Skeletal muscle tissue (tissue), 4 donors: ENCODE measurements at regions not wholly inside any gene's neighbourhood (a gene's known extent, or its start where the extent isn't known, plus 50 kb on each side); places are given as distances from the start of the nearest gene placed in this dataset. TPM values are rescaled to one million over a fixed set of nuclear protein-coding genes. Genes with fewer than 3 reads are reported as not detected.
A peak's percentile ranks its signal among the peaks of the same experiment; 100 is the strongest.

Experiments
- H3K27ac ChIP-seq: one replicate; pipeline ENCODE4 v1.7.0; 2013; ENCODE audit warnings: mild to moderate bottlenecking, low read depth, low read length, inconsistent platforms
- H3K27me3 ChIP-seq, 3 donors: one replicate each; pipeline ENCODE4 v1.7.0; 2013; ENCODE audit warnings: low read length in 3 of 3; ENCODE audit not compliant: control insufficient read depth in 3 of 3, insufficient read depth in 3 of 3
- H3K36me3 ChIP-seq, 3 donors: one replicate each; pipeline ENCODE4 v1.7.0; 2013; ENCODE audit warnings: low read length in 3 of 3; ENCODE audit not compliant: control insufficient read depth in 3 of 3, insufficient read depth in 3 of 3
- H3K4me1 ChIP-seq, 3 donors: one replicate each; pipeline ENCODE4 v1.7.0; 2013; ENCODE audit warnings: low read length in 3 of 3, mild to moderate bottlenecking in 3 of 3; ENCODE audit not compliant: control insufficient read depth in 3 of 3, insufficient read depth in 3 of 3
- H3K4me3 ChIP-seq, 3 donors: one replicate each; pipeline ENCODE4 v1.7.0; 2013; ENCODE audit warnings: low read length in 3 of 3
- H3K9ac ChIP-seq, 3 donors: one replicate each; pipeline ENCODE4 v1.7.0; 2013; ENCODE audit warnings: low read length in 3 of 3, mild to moderate bottlenecking in 3 of 3, moderate library complexity in 2 of 3, low read depth in 1 of 3
- H3K9me3 ChIP-seq, 3 donors: one replicate each; pipeline ENCODE4 v1.7.0; 2013; ENCODE audit warnings: low read length in 3 of 3; ENCODE audit not compliant: control insufficient read depth in 3 of 3
- small RNA-seq: library from RNA; depleted of rRNA; stranded (forward); fragments of <200 nt; gene quantifications from one replicate; pipeline ENCODE3, GENCODE V24; 2014
- donor health status: Osteomylitis.

DNA sequence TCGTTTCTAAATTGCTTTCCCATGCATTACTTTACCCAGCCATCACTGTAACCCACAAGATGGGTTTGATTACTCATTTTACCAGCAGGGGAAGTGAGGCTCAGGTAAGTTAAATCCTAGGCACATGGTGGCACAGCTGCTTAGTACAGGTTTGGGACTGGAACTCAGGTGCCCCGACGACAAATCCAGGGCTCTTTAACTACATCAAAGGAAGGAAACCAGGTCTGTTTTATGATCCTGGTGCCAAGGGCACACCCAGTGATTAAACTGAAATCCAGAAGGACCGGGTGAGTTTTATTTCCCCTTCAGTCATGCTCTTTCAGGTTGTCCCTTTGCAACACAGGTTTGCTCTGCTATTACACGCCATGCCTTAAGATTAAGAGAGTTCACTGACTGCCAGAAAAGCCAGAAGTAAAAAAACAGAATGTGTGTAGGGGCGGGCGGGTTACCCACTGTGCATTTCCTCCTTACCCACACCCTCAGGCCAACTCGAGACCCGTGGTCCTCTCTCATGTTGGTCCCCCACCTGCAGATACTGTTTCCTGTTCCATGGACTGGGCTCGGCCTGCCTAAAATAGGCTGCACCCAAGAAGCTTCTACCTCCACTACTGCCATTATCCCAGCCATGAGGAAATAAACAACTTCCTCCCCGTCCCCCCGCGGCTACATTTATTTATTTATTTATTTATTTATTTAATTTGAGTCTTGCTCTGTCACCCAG, 55.1 kb upstream of the KDM7A start:
- Histone ChIP-seq H3K27ac (no peak overlapping the region), H3K4me3 (peak overlapping the region; percentile 58 to 75 (median 70)), H3K36me3 (no peaks in the 10 kb centered on the region), H3K9ac (peak overlapping the region in 1 of 3 donors; percentile 68), H3K27me3 (peaks cover 10 to 29% (median 14%) of the 10 kb centered on the region in 3 donors), H3K9me3 (no peaks in the 10 kb centered on the region), H3K4me1 (peaks cover 7 to 19% (median 13%) of the 10 kb centered on the region in 3 donors)

DNA sequence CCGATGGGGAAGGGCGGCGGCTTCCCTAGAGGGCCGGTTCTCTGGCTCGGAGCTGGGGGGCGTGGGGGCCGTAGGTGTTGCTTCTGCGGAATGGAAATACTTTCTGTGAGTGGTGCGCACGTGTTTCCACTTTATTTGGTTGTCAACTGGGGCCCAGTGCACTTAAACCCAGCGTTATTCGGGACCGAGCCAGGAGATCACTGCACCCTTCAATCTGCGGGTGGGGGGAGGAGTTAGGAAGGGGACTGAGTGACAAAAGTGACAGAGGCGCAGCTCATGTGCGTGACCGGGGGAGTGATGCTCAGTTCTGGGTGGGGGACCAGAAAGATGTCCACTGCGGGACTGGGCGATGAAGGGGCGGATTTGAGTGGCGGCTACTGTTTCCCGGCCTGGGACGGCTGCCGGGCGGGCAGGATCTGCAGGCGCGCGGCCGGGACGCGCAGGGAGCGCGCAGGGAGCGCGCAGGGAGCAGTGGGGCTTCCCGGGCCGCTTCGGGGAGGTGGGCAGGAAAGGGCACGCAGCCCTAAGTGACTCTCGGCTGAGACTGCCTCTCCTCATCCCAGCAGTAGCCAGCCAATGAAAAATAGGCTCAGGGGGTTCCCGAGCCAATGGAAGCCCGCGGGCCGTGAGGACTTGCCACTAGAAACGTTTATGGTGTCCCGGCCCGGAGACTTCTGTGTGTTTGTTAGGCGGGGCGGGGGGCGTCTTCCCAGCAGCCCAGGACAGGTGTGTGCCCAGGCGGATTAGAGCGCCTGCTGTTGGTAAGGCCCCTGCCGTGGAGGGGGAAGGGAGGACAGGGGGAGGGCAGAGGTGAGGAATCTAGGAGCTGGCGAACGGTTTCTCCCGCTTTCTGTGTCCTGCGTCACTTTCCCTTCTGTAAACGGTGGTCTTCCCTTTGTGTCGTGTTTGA, 54.3 kb upstream of the KDM7A start:
- peaks cover 10 to 28% (median 14%) of the 10 kb centered on the region in 3 donors for H3K27me3 ChIP-seq
- peak overlapping the region; percentile 33 to 68 (median 62) for H3K9ac ChIP-seq

DNA sequence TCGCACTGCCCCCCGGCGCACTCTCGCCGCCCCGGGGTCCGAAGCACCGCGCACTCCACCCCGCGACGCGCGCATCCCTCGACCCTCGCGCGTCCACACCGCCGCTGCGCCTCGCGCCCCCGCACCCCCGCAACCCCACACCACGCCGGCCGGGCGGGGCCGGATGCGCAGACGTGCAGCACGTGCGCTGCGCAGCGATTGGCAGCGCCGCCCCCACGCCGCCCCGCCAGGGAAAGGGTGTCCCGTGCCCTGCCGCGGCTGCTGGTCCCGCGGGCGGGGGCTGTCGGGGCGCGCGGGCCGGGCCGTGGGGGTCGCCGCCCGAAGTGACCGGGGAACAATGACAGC, 53.7 kb upstream of the KDM7A start:
- Histone ChIP-seq H3K9ac (peak overlapping the region in 2 of 3 donors; percentile 10 to 68), H3K4me3 (peak overlapping the region; percentile 58 to 75 (median 70)), H3K4me1 (peaks cover 7 to 19% (median 13%) of the 10 kb centered on the region in 3 donors), H3K27me3 (peaks cover 10 to 26% (median 14%) of the 10 kb centered on the region in 3 donors), H3K36me3 (no peaks in the 10 kb centered on the region), H3K9me3 (no peaks in the 10 kb centered on the region), H3K27ac (peak overlapping the region; percentile 40)

More for the DNA sequence above, 54.3 kb upstream of the KDM7A start:
- H3K4me3 ChIP-seq = peak overlapping the region; percentile 58 to 75 (median 70)
- peak overlapping the region; percentile 40 for H3K27ac ChIP-seq
- no peaks in the 10 kb centered on the region for H3K9me3 ChIP-seq
- H3K36me3 ChIP-seq = no peaks in the 10 kb centered on the region
- peaks cover 7 to 19% (median 13%) of the 10 kb centered on the region in 3 donors for H3K4me1 ChIP-seq

DNA sequence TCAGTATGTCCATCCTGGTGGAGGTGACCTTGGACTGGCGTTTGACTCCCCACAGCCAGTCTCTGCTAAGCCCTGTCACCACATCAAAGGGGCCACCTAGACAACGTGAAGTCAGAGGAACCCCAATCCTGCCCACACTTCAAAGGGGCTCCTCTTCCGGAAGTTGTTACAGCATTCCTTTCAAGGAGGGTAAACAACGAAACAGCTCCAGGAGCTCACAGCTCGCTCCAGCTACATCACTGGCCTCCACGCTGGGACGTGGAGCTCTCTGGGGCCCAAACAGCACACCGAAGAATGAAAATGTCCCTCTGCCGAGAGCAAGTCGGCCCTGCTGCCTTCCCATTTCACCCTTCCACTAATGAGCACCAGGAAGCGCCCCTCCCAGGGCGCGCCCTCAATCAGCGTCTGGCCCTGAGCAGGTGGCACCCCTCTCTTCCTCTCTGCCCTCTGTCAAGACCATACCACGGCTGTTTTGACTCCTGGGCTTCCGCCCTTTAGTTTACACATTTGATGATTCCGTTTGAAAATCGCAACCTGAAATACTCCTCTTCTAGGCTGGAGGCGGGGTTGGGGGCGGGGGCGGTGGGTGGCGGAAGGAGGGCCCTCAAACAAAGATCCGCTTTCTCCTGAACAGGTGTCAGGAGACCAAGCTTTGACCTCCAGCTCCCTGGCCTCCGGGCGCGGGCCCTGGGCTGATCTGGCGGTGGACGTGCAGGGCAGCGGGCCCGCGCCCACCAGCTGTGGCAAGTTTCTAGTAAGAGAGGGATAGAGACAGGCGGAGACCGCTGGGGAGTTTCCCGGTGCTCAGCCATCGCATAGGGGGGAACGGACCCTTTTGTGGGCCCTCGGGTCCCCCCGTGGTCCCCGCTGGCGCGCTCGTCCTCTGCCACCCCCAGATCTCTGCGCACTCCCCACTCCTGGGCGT, 53.1 kb upstream of the KDM7A start:
- H3K27me3 ChIP-seq = peaks cover 10 to 26% (median 14%) of the 10 kb centered on the region in 3 donors
- peak overlapping the region in 2 of 3 donors; percentile 10 to 25 for H3K9ac ChIP-seq
- H3K4me3 ChIP-seq = peak overlapping the region; percentile 38 to 75 (median 70)
- peaks cover 7 to 19% (median 13%) of the 10 kb centered on the region in 3 donors for H3K4me1 ChIP-seq
- no peak overlapping the region for H3K27ac ChIP-seq
- no peaks in the 10 kb centered on the region for H3K9me3 ChIP-seq
- no peaks in the 10 kb centered on the region for H3K36me3 ChIP-seq

DNA sequence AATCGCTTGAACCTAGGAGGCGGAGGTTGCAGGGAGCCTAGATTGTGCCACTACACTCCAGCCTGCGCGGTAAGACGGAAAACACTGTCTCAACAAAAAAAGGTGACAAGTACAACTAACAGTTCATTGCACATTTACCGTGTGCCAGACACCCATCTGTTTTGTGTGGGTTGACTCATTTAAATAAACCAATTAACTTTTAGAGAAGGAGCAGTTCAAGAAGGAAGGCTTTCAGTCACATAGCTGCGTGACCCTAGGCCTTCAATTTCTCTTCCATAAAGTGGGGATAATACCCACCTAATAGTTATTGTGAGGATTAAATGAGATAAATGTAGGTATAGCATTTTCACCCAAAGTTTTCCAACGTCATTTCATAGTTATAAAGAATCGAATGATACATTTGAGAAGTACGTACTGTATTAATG, 52.3 kb upstream of the KDM7A start:
- Histone ChIP-seq H3K36me3 (no peaks in the 10 kb centered on the region), H3K9me3 (no peaks in the 10 kb centered on the region), H3K4me1 (peaks cover 7 to 19% (median 13%) of the 10 kb centered on the region in 3 donors), H3K9ac (no peak overlapping the region), H3K4me3 (no peak overlapping the region), H3K27ac (no peak overlapping the region), H3K27me3 (peaks cover 10 to 26% (median 14%) of the 10 kb centered on the region in 3 donors)

Small RNA genes lying in the stretch of these regions (small RNA-seq; reads per million reads assigned to genes)
- gene RNU1-58P = not detected
